ENCODE measurements at regions not wholly inside any gene's neighbourhood (a gene's known extent, or its start where the extent isn't known, plus 50 kb on each side); places are given as distances from the start of the nearest gene placed in this dataset.

DNA sequence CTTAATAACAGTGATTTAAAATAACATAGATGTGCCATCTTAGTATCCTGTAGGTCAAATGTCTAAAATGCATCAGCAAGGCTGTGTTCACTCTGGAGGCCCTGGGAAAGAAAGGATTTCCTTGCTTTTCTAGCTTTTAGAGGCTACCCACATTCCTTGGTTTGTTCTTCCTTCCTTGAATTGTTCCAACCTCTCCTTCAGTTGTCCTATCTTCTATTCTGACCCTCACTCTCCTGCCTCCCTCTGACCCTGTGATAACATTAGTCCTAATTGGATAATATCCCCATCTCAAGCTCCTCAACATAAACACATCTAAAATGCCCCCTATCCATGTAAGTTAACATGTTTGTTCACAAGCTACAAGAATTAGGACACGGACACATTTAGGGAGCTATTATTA, 733.5 kb downstream of the SOCS6 start:
- no peak for TF ChIP-seq POLR2A (IDR thresholded peaks at IDR 0.05)
- TF ChIP-seq, protein P1, sequence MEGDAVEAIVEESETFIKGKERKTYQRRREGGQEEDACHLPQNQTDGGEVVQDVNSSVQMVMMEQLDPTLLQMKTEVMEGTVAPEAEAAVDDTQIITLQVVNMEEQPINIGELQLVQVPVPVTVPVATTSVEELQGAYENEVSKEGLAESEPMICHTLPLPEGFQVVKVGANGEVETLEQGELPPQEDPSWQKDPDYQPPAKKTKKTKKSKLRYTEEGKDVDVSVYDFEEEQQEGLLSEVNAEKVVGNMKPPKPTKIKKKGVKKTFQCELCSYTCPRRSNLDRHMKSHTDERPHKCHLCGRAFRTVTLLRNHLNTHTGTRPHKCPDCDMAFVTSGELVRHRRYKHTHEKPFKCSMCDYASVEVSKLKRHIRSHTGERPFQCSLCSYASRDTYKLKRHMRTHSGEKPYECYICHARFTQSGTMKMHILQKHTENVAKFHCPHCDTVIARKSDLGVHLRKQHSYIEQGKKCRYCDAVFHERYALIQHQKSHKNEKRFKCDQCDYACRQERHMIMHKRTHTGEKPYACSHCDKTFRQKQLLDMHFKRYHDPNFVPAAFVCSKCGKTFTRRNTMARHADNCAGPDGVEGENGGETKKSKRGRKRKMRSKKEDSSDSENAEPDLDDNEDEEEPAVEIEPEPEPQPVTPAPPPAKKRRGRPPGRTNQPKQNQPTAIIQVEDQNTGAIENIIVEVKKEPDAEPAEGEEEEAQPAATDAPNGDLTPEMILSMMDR (IDR thresholded peaks at IDR 0.05): no peak

All from right lobe of liver (tissue), 4 donors.